Psoas muscle (tissue), 7 donors: ENCODE measurements at regions not wholly inside any gene's neighbourhood (a gene's known extent, or its start where the extent isn't known, plus 50 kb on each side); places are given as distances from the start of the nearest gene placed in this dataset.

Experiments used
- ATAC-seq, 4 donors: fragments of 200-7000 bp; cut with Tn5 transposase; one replicate each; pipeline ENCODE4 v1.9.1; 2020; ENCODE audit warnings: moderate library complexity in 3 of 4, mild to moderate bottlenecking in 2 of 4
- DNase-seq, 2 donors: peaks; one replicate each; pipeline ENCODE4 v3.0.0-alpha.2; 2020
- H3K27ac ChIP-seq: fragments of 200-600 bp; one replicate; pipeline ENCODE4 v1.8.0; 2022
- H3K27me3 ChIP-seq, 3 donors: fragments of 200-600 bp in 1 of 3; one replicate each; pipeline versions ENCODE4 v1.6.1 to v1.8.0; 2013 to 2022; ENCODE audit warnings: low read length in 2 of 3, mild to moderate bottlenecking in 2 of 3, moderate library complexity in 1 of 3; ENCODE audit not compliant: insufficient read depth in 3 of 3
- H3K36me3 ChIP-seq, 2 donors: fragments of 200-600 bp in 1 of 2; one replicate each; pipeline versions ENCODE4 v1.6.1 to v1.8.0; 2013 to 2022; ENCODE audit warnings: low read depth in 1 of 2, mild to moderate bottlenecking in 1 of 2, moderate library complexity in 1 of 2; ENCODE audit not compliant: insufficient read depth in 1 of 2
- H3K4me1 ChIP-seq: fragments of 200-600 bp; one replicate; pipeline ENCODE4 v1.8.0; 2022
- H3K4me3 ChIP-seq: fragments of 200-600 bp; one replicate; pipeline ENCODE4 v1.8.0; 2022; ENCODE audit warnings: mild to moderate bottlenecking
- H3K9me3 ChIP-seq: fragments of 200-600 bp; one replicate; pipeline ENCODE4 v1.8.0; 2022
- WGBS, 3 donors: extraction: QIAGEN DNeasy Blood & Tissue Kit; methylation state at CpG; one replicate each; pipeline versions ENCODE4 v1.1.6 to v1.1.7; 2013; 5-methylcytosine and 5-hydroxymethylcytosine counted together
- intact Hi-C, 2 donors: fragments of 100-400 bp; cut with DNase I; formaldehyde crosslinking; loops; one replicate each; pipeline versions ENCODE4 v1.11.0 to v1.14.2; 2022
- TF ChIP-seq, protein P1 (sequence below): fragments of 200-600 bp; IDR thresholded peaks from one replicate; pipeline ENCODE4 v1.8.0; 2022; ENCODE audit warnings: antibody characterized with exemption
- donor health status: healthy with polysubstance abuse.
- donor health status: DM: no; HTN: no; CAD: no; lungs with moderate emphysema.
- donor health status: Bipolar disorder and iron deficiency.
- donor health status: healthy.
- donor health status: DM: yes; HTN: yes; CAD: no.
- donor health status: DM: no; HTN: no; CAD: no.
- donor health status: DM: yes; HTN: yes; CAD: no.

DNA sequence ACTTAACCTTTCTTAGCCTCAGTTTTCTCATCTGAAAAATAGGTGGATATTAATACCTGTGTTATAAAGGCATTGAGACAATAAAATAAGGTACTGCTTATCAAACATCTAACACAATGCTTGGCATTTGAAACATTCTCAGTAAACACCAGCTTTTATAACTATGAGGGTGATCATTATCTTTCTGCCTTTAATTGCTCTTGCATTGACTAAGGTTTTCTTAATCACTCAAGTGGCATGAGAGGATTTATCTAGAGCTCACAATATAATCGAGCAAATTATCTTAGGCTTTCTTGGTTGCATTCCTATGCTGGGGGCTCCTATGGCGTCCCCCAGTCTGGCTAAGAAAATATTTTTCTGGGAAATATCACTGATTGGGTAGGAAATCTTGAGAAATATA, 716.4 kb upstream of the MARCKS start:
- TF ChIP-seq, protein P1, sequence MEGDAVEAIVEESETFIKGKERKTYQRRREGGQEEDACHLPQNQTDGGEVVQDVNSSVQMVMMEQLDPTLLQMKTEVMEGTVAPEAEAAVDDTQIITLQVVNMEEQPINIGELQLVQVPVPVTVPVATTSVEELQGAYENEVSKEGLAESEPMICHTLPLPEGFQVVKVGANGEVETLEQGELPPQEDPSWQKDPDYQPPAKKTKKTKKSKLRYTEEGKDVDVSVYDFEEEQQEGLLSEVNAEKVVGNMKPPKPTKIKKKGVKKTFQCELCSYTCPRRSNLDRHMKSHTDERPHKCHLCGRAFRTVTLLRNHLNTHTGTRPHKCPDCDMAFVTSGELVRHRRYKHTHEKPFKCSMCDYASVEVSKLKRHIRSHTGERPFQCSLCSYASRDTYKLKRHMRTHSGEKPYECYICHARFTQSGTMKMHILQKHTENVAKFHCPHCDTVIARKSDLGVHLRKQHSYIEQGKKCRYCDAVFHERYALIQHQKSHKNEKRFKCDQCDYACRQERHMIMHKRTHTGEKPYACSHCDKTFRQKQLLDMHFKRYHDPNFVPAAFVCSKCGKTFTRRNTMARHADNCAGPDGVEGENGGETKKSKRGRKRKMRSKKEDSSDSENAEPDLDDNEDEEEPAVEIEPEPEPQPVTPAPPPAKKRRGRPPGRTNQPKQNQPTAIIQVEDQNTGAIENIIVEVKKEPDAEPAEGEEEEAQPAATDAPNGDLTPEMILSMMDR: no peak
- Histone ChIP-seq H3K4me3 (no peak overlapping the region), H3K27me3 (no peaks in the 10 kb centered on the region), H3K36me3 (no peaks in the 10 kb centered on the region), H3K4me1 (no peaks in the 10 kb centered on the region), H3K27ac (no peak overlapping the region), H3K9me3 (no peaks in the 10 kb centered on the region)
- DNase-seq (no peak), ATAC-seq (no peak)
- WGBS, 3 donors: 82 to 92% (median 85%) methylated on average over 2 of the region's 2 CpGs
- intact Hi-C loops: no loop called here

DNA sequence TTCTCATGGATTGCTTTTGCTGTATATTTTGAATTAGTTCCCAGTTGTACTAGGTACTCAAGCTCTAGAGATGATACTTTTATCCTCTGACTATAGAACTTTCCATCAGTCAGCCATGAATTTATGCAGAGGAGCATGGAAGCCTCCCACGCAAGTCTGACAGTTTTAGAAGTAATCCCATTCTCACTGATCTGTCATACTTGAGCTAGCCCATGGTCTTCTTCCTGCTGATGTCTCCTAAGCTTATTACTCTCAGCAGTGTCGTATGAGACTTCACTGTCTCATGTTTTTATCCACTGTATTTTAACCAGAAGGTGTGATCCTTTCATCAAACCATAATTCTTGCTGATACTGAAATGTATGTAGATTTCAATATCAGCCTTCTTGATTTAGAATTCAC, 715.2 kb upstream of the MARCKS start:
- H3K36me3 ChIP-seq: no peaks in the 10 kb centered on the region
- no peaks in the 10 kb centered on the region for H3K27me3 ChIP-seq
- intact Hi-C loops: no loop called here
- H3K4me1 ChIP-seq: no peaks in the 10 kb centered on the region
- no peaks in the 10 kb centered on the region for H3K9me3 ChIP-seq
- ATAC-seq (no peak), DNase-seq (no peak)
- no peak overlapping the region for H3K4me3 ChIP-seq
- no peak overlapping the region for H3K27ac ChIP-seq
- TF ChIP-seq, protein P1: no peak
- WGBS, 3 donors: 71 to 99% (median 79%) methylated on average over 2 of the region's 2 CpGs

DNA sequence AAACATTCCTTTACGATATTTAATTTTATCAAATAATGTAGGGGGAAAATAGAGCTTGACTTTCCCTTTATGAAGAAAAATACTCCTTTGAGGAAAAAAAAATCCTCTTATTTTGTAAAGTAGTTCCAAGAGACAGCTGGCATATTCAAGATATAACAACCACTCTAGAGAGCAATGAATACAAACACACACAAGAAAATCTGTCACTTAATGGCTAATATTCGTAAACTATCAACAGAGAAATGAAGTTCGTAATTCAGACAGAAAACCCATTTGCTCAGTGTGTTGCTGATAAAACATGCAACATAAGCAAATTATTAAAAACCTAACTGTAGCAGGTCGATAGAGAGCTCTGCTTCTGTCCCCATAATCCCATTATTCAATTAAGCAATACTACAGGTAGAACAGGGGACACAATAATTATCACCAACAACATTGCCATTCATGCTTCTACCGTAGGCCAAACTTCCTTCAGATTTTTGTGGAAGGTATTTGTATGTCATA, 714.4 kb upstream of the MARCKS start:
- TF ChIP-seq, protein P1: no peak
- H3K27ac ChIP-seq: no peak overlapping the region
- 93 to 95% (median 93%) methylated on average over 5 of the region's 5 CpGs for WGBS, 3 donors
- H3K36me3 ChIP-seq: no peaks in the 10 kb centered on the region
- DNase-seq (no peak), ATAC-seq (no peak)
- H3K4me3 ChIP-seq: no peak overlapping the region
- H3K9me3 ChIP-seq: no peaks in the 10 kb centered on the region
- no peaks in the 10 kb centered on the region for H3K27me3 ChIP-seq
- H3K4me1 ChIP-seq: no peaks in the 10 kb centered on the region
- intact Hi-C loops: no loop called here

DNA sequence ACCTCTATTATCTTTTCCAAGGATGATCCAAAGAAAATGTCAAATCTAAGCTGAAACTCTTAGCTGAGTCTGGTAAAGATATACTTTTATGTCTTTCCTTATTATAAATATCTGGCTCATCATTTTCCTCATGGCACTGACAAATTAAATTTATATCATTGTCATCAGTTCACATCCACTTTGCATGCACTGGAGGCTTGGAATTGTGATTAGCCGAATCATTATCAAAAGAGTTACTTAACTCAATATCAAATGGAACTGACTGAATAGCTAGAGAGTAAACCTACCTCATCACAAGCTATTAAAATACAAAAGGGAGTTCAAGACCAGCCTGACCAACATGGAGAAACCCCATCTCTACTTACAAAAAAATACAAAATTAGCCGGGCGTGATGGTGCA, 713.9 kb upstream of the MARCKS start:
- no peaks in the 10 kb centered on the region for H3K36me3 ChIP-seq
- H3K9me3 ChIP-seq: no peaks in the 10 kb centered on the region
- no peak overlapping the region for H3K27ac ChIP-seq
- TF ChIP-seq, protein P1: no peak
- no peaks in the 10 kb centered on the region for H3K4me1 ChIP-seq
- intact Hi-C loops: no loop called here
- no peak overlapping the region for H3K4me3 ChIP-seq
- ATAC-seq (no peak), DNase-seq (no peak)
- H3K27me3 ChIP-seq: no peaks in the 10 kb centered on the region
- 92 to 97% (median 95%) methylated on average over 3 of the region's 3 CpGs for WGBS, 3 donors

DNA sequence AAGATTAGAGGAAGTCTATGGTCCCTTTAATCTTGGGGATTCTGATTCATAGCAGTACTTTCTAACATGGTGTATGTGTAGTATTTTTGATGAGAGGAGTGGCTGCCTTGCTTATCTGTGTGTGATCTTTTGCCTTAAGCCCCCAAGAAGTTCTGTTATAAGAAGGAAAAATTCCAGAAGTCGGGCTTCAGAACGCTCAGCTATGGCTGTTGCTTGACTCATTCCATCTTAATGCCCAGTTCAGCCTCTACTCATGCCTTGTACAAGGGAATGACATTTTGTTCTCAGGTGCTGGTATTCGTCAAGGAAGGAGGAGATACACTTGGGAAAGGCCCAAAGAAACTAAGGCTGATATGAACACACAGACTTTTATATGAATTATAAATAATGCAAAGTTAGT, 713.0 kb upstream of the MARCKS start:
- Histone ChIP-seq H3K4me3 (no peak overlapping the region), H3K9me3 (no peaks in the 10 kb centered on the region), H3K4me1 (no peaks in the 10 kb centered on the region), H3K27ac (no peak overlapping the region), H3K36me3 (no peaks in the 10 kb centered on the region), H3K27me3 (no peaks in the 10 kb centered on the region)
- DNase-seq (no peak), ATAC-seq (no peak)
- TF ChIP-seq, protein P1: no peak
- WGBS, 3 donors: 90 to 91% (median 90%) methylated on average over 3 of the region's 3 CpGs
- intact Hi-C loops: no loop called here
